ENCODE measurements at regions not wholly inside any gene's neighbourhood (a gene's known extent, or its start where the extent isn't known, plus 50 kb on each side); places are given as distances from the start of the nearest gene placed in this dataset.
A peak's percentile ranks its signal among the peaks of the same experiment; 100 is the strongest.

- H3K27ac ChIP-seq (ENCODE audit: low read depth) = no peak overlapping the region
- no peak for DNase-seq (ENCODE audit: extremely low spot score)
- WGBS = 56% methylated on average over 6 of the region's 6 CpGs
Observed at GRCh38 chr5:125049721-125050702, 303.6 kb upstream of the ZNF608 start.

GRCh38 chr5:125050926-125051325 is 304.5 kb upstream of the ZNF608 start:
- 98% methylated on average over 1 of the region's 1 CpG for WGBS

More at GRCh38 chr5:125049721-125050702, 303.6 kb upstream of the ZNF608 start:
- Histone ChIP-seq H3K36me3 (ENCODE audit: insufficient read depth) (peaks cover 2% of the 10 kb centered on the region), H3K4me3 (ENCODE audit: low read depth, low read length) (no peak overlapping the region), H3K4me1 (ENCODE audit: insufficient read depth) (no peaks in the 10 kb centered on the region)

GRCh38 chr5:125052584-125052983 is 306.1 kb upstream of the ZNF608 start:
- Histone ChIP-seq H3K36me3 (ENCODE audit: insufficient read depth) (peaks cover 2% of the 10 kb centered on the region), H3K4me1 (ENCODE audit: insufficient read depth) (no peaks in the 10 kb centered on the region), H3K4me3 (ENCODE audit: low read depth, low read length) (no peak overlapping the region), H3K27ac (ENCODE audit: low read depth) (no peak overlapping the region)
- DNase-seq (ENCODE audit: extremely low spot score) = no peak
- 92% methylated on average over 7 of the region's 7 CpGs for WGBS

More at GRCh38 chr5:125050926-125051325, 304.5 kb upstream of the ZNF608 start:
- DNase-seq (ENCODE audit: extremely low spot score) = no peak
- H3K4me1 ChIP-seq (ENCODE audit: insufficient read depth) = no peaks in the 10 kb centered on the region
- no peak overlapping the region for H3K27ac ChIP-seq (ENCODE audit: low read depth)
- H3K36me3 ChIP-seq (ENCODE audit: insufficient read depth) = peaks cover 2% of the 10 kb centered on the region
- H3K4me3 ChIP-seq (ENCODE audit: low read depth, low read length) = no peak overlapping the region

GRCh38 chr5:125053179-125053578 is 306.7 kb upstream of the ZNF608 start:
- Histone ChIP-seq H3K27ac (ENCODE audit: low read depth) (no peak overlapping the region), H3K4me3 (ENCODE audit: low read depth, low read length) (no peak overlapping the region), H3K4me1 (ENCODE audit: insufficient read depth) (no peaks in the 10 kb centered on the region), H3K36me3 (ENCODE audit: insufficient read depth) (peaks cover 2% of the 10 kb centered on the region)
- WGBS = 88% methylated on average over 1 of the region's 1 CpG
- DNase-seq (ENCODE audit: extremely low spot score) = no peak

- no peak for DNase-seq (ENCODE audit: extremely low spot score)
- H3K4me1 ChIP-seq (ENCODE audit: insufficient read depth) = no peaks in the 10 kb centered on the region
- H3K27ac ChIP-seq (ENCODE audit: low read depth) = no peak overlapping the region
- 98% methylated on average over 4 of the region's 4 CpGs for WGBS
- no peak overlapping the region for H3K4me3 ChIP-seq (ENCODE audit: low read depth, low read length)
- peaks cover 2% of the 10 kb centered on the region for H3K36me3 ChIP-seq (ENCODE audit: insufficient read depth)
Observed at GRCh38 chr5:125054146-125054545, 307.7 kb upstream of the ZNF608 start.

GRCh38 chr5:125056671-125057485 is 310.4 kb upstream of the ZNF608 start:
- Histone ChIP-seq H3K27ac (ENCODE audit: low read depth) (no peak overlapping the region), H3K4me1 (ENCODE audit: insufficient read depth) (no peaks in the 10 kb centered on the region), H3K4me3 (ENCODE audit: low read depth, low read length) (no peak overlapping the region), H3K36me3 (ENCODE audit: insufficient read depth) (no peaks in the 10 kb centered on the region)
- DNase-seq (ENCODE audit: extremely low spot score) = no peak
- 74% methylated on average over 6 of the region's 6 CpGs for WGBS

- Histone ChIP-seq H3K4me3 (ENCODE audit: low read depth, low read length) (no peak overlapping the region), H3K27ac (ENCODE audit: low read depth) (no peak overlapping the region), H3K36me3 (ENCODE audit: insufficient read depth) (no peaks in the 10 kb centered on the region), H3K4me1 (ENCODE audit: insufficient read depth) (no peaks in the 10 kb centered on the region)
- peak; percentile 80 for DNase-seq (ENCODE audit: extremely low spot score)
- WGBS = 24% methylated on average over 9 of the region's 9 CpGs
Observed at GRCh38 chr5:125057912-125058826, 311.7 kb upstream of the ZNF608 start.

- WGBS = 67% methylated on average over 4 of the region's 4 CpGs
- H3K27ac ChIP-seq (ENCODE audit: low read depth) = no peak overlapping the region
- no peak for DNase-seq (ENCODE audit: extremely low spot score)
- no peak overlapping the region for H3K4me3 ChIP-seq (ENCODE audit: low read depth, low read length)
- H3K4me1 ChIP-seq (ENCODE audit: insufficient read depth) = no peaks in the 10 kb centered on the region
- no peaks in the 10 kb centered on the region for H3K36me3 ChIP-seq (ENCODE audit: insufficient read depth)
Observed at GRCh38 chr5:125059255-125060002, 313.0 kb upstream of the ZNF608 start.

GRCh38 chr5:125061726-125062125 is 315.3 kb upstream of the ZNF608 start:
- 96% methylated on average over 2 of the region's 2 CpGs for WGBS
- no peaks in the 10 kb centered on the region for H3K36me3 ChIP-seq (ENCODE audit: insufficient read depth)
- H3K4me1 ChIP-seq (ENCODE audit: insufficient read depth) = no peaks in the 10 kb centered on the region
- H3K27ac ChIP-seq (ENCODE audit: low read depth) = no peak overlapping the region
- no peak for DNase-seq (ENCODE audit: extremely low spot score)
- H3K4me3 ChIP-seq (ENCODE audit: low read depth, low read length) = no peak overlapping the region

GRCh38 chr5:125064621-125065438 is 318.4 kb upstream of the ZNF608 start:
- 69% methylated on average over 8 of the region's 8 CpGs for WGBS
- no peaks in the 10 kb centered on the region for H3K36me3 ChIP-seq (ENCODE audit: insufficient read depth)
- DNase-seq (ENCODE audit: extremely low spot score) = no peak
- H3K4me1 ChIP-seq (ENCODE audit: insufficient read depth) = no peaks in the 10 kb centered on the region
- no peak overlapping the region for H3K4me3 ChIP-seq (ENCODE audit: low read depth, low read length)
- H3K27ac ChIP-seq (ENCODE audit: low read depth) = no peak overlapping the region

- H3K4me3 ChIP-seq (ENCODE audit: low read depth, low read length) = no peak overlapping the region
- WGBS = 31% methylated on average over 2 of the region's 2 CpGs
- no peaks in the 10 kb centered on the region for H3K36me3 ChIP-seq (ENCODE audit: insufficient read depth)
- H3K4me1 ChIP-seq (ENCODE audit: insufficient read depth) = no peaks in the 10 kb centered on the region
- peak; percentile 28 for DNase-seq (ENCODE audit: extremely low spot score)
- H3K27ac ChIP-seq (ENCODE audit: low read depth) = no peak overlapping the region
Observed at GRCh38 chr5:125065741-125066140, 319.3 kb upstream of the ZNF608 start.

GRCh38 chr5:125070961-125071360 is 324.5 kb upstream of the ZNF608 start:
- no peak for DNase-seq (ENCODE audit: extremely low spot score)
- Histone ChIP-seq H3K27ac (ENCODE audit: low read depth) (no peak overlapping the region), H3K4me1 (ENCODE audit: insufficient read depth) (no peaks in the 10 kb centered on the region), H3K4me3 (ENCODE audit: low read depth, low read length) (no peak overlapping the region), H3K36me3 (ENCODE audit: insufficient read depth) (no peaks in the 10 kb centered on the region)
- 83% methylated on average over 3 of the region's 3 CpGs for WGBS

Measured in urinary bladder (tissue), 3 donors.